ENCODE measurements at regions not wholly inside any gene's neighbourhood (a gene's known extent, or its start where the extent isn't known, plus 50 kb on each side); places are given as distances from the start of the nearest gene placed in this dataset.
A peak's percentile ranks its signal among the peaks of the same experiment; 100 is the strongest.

GRCh38 chr20:61015602-61016001, 236.5 kb upstream of the CDH4 start:
- no peaks in the 10 kb centered on the region for H3K9me3 ChIP-seq (replicated peaks)
- no peaks in the 10 kb centered on the region for H3K4me1 ChIP-seq
- no peak overlapping the region for H3K27ac ChIP-seq
- no peak overlapping the region for H3K4me3 ChIP-seq
- H3K27me3 ChIP-seq: peaks cover 2% of the 10 kb centered on the region; the same call in 1 of the 2 replicates
- no peaks in the 10 kb centered on the region for H3K36me3 ChIP-seq
- no peak for DNase-seq

GRCh38 chr20:61019322-61019721, 232.7 kb upstream of the CDH4 start:
- Histone ChIP-seq H3K27me3 (peaks cover 2% of the 10 kb centered on the region), H3K4me1 (no peaks in the 10 kb centered on the region), H3K36me3 (no peaks in the 10 kb centered on the region), H3K4me3 (no peak overlapping the region), H3K9me3 (replicated peaks) (no peaks in the 10 kb centered on the region), H3K27ac (no peak overlapping the region)
- DNase-seq: no peak

GRCh38 chr20:61023612-61024011, 228.4 kb upstream of the CDH4 start:
- H3K4me3 ChIP-seq: no peak overlapping the region

GRCh38 chr20:61024390-61024789, 227.7 kb upstream of the CDH4 start:
- DNase-seq: no peak
- H3K9me3 ChIP-seq (replicated peaks): no peaks in the 10 kb centered on the region; the same call in 1 of the 2 replicates
- no peaks in the 10 kb centered on the region for H3K36me3 ChIP-seq
- peaks cover 8% of the 10 kb centered on the region for H3K27me3 ChIP-seq
- no peak overlapping the region for H3K27ac ChIP-seq
- H3K4me1 ChIP-seq: no peaks in the 10 kb centered on the region
- H3K4me3 ChIP-seq: no peak overlapping the region

More at GRCh38 chr20:61023612-61024011, 228.4 kb upstream of the CDH4 start:
- Histone ChIP-seq H3K27ac (no peak overlapping the region), H3K36me3 (no peaks in the 10 kb centered on the region), H3K9me3 (replicated peaks) (no peaks in the 10 kb centered on the region; the same call in 1 of the 2 replicates), H3K4me1 (no peaks in the 10 kb centered on the region), H3K27me3 (peaks cover 8% of the 10 kb centered on the region)
- DNase-seq: no peak

- no peaks in the 10 kb centered on the region for H3K4me1 ChIP-seq
- no peak for DNase-seq
- no peaks in the 10 kb centered on the region; the same call in 1 of the 2 replicates for H3K9me3 ChIP-seq (replicated peaks)
- no peak overlapping the region for H3K27ac ChIP-seq
- H3K27me3 ChIP-seq: peaks cover 8% of the 10 kb centered on the region
- H3K4me3 ChIP-seq: no peak overlapping the region
- H3K36me3 ChIP-seq: no peaks in the 10 kb centered on the region
Measured at GRCh38 chr20:61025536-61025935, 226.5 kb upstream of the CDH4 start.

GRCh38 chr20:61026173-61026572, 225.9 kb upstream of the CDH4 start:
- no peak overlapping the region for H3K4me3 ChIP-seq
- H3K9me3 ChIP-seq (replicated peaks): no peaks in the 10 kb centered on the region; the same call in 1 of the 2 replicates
- H3K27ac ChIP-seq: no peak overlapping the region
- H3K27me3 ChIP-seq: peaks cover 8% of the 10 kb centered on the region
- no peak for DNase-seq
- no peaks in the 10 kb centered on the region for H3K4me1 ChIP-seq
- no peaks in the 10 kb centered on the region for H3K36me3 ChIP-seq

GRCh38 chr20:61026731-61027130, 225.3 kb upstream of the CDH4 start:
- Histone ChIP-seq H3K4me1 (no peaks in the 10 kb centered on the region), H3K36me3 (no peaks in the 10 kb centered on the region), H3K4me3 (no peak overlapping the region), H3K27ac (no peak overlapping the region), H3K27me3 (peaks cover 8% of the 10 kb centered on the region), H3K9me3 (replicated peaks) (no peaks in the 10 kb centered on the region; the same call in 1 of the 2 replicates)
- DNase-seq: no peak

GRCh38 chr20:61027218-61027617, 224.8 kb upstream of the CDH4 start:
- Histone ChIP-seq H3K9me3 (replicated peaks) (no peaks in the 10 kb centered on the region; the same call in 1 of the 2 replicates), H3K4me1 (no peaks in the 10 kb centered on the region), H3K27me3 (peaks cover 8% of the 10 kb centered on the region), H3K27ac (no peak overlapping the region), H3K4me3 (no peak overlapping the region), H3K36me3 (no peaks in the 10 kb centered on the region)
- no peak for DNase-seq

GRCh38 chr20:61030130-61030529, 221.9 kb upstream of the CDH4 start:
- Histone ChIP-seq H3K4me3 (no peak overlapping the region), H3K4me1 (no peaks in the 10 kb centered on the region), H3K36me3 (no peaks in the 10 kb centered on the region), H3K27me3 (peaks cover 8% of the 10 kb centered on the region), H3K27ac (no peak overlapping the region), H3K9me3 (replicated peaks) (no peaks in the 10 kb centered on the region; the same call in 1 of the 2 replicates)
- DNase-seq: no peak

GRCh38 chr20:61031101-61031830, 220.8 kb upstream of the CDH4 start:
- Histone ChIP-seq H3K9me3 (replicated peaks) (no peaks in the 10 kb centered on the region; the same call in 1 of the 2 replicates), H3K36me3 (no peaks in the 10 kb centered on the region), H3K27me3 (peaks cover 6% of the 10 kb centered on the region), H3K27ac (no peak overlapping the region), H3K4me3 (no peak overlapping the region), H3K4me1 (no peaks in the 10 kb centered on the region)
- DNase-seq: no peak

GRCh38 chr20:61037498-61037897, 214.6 kb upstream of the CDH4 start:
- H3K9me3 ChIP-seq (replicated peaks): no peaks in the 10 kb centered on the region
- no peaks in the 10 kb centered on the region; the same call in 1 of the 2 replicates for H3K27me3 ChIP-seq
- no peak overlapping the region for H3K4me3 ChIP-seq
- H3K36me3 ChIP-seq: no peaks in the 10 kb centered on the region
- DNase-seq: no peak
- H3K27ac ChIP-seq: no peak overlapping the region
- no peaks in the 10 kb centered on the region for H3K4me1 ChIP-seq

- DNase-seq: no peak
- no peaks in the 10 kb centered on the region; the same call in 1 of the 2 replicates for H3K27me3 ChIP-seq
- H3K4me3 ChIP-seq: no peak overlapping the region
- H3K36me3 ChIP-seq: no peaks in the 10 kb centered on the region
- H3K4me1 ChIP-seq: no peaks in the 10 kb centered on the region
- H3K9me3 ChIP-seq (replicated peaks): no peaks in the 10 kb centered on the region
- no peak overlapping the region for H3K27ac ChIP-seq
Measured at GRCh38 chr20:61041481-61041880, 210.6 kb upstream of the CDH4 start.

GRCh38 chr20:61042506-61043385, 209.3 kb upstream of the CDH4 start:
- no peaks in the 10 kb centered on the region for H3K4me1 ChIP-seq
- DNase-seq: no peak

GRCh38 chr20:61043681-61044080, 208.4 kb upstream of the CDH4 start:
- no peak for DNase-seq
- Histone ChIP-seq H3K9me3 (replicated peaks) (no peaks in the 10 kb centered on the region), H3K36me3 (no peaks in the 10 kb centered on the region), H3K27ac (no peak overlapping the region), H3K4me3 (no peak overlapping the region), H3K4me1 (no peaks in the 10 kb centered on the region), H3K27me3 (no peaks in the 10 kb centered on the region; the same call in 1 of the 2 replicates)

More at GRCh38 chr20:61042506-61043385, 209.3 kb upstream of the CDH4 start:
- Histone ChIP-seq H3K36me3 (no peaks in the 10 kb centered on the region), H3K4me3 (no peak overlapping the region), H3K27ac (no peak overlapping the region), H3K9me3 (replicated peaks) (no peaks in the 10 kb centered on the region), H3K27me3 (no peaks in the 10 kb centered on the region; the same call in 1 of the 2 replicates)

GRCh38 chr20:61044499-61044898, 207.6 kb upstream of the CDH4 start:
- H3K9me3 ChIP-seq (replicated peaks): no peaks in the 10 kb centered on the region
- no peak overlapping the region for H3K4me3 ChIP-seq
- DNase-seq: peak in 1 of 2 experiments; percentile 29
- no peak overlapping the region for H3K27ac ChIP-seq
- H3K36me3 ChIP-seq: no peaks in the 10 kb centered on the region
- H3K4me1 ChIP-seq: no peaks in the 10 kb centered on the region
- no peaks in the 10 kb centered on the region; the same call in 1 of the 2 replicates for H3K27me3 ChIP-seq
